GM06990 (cell line): ENCODE measurements at regions not wholly inside any gene's neighbourhood (a gene's known extent, or its start where the extent isn't known, plus 50 kb on each side); places are given as distances from the start of the nearest gene placed in this dataset.

Source experiments
- DNase-seq: peaks from one replicate; pipeline ENCODE4 v3.0.0-alpha.2; 2011; ENCODE audit not compliant: insufficient read length; ENCODE audit errors: extremely low read depth
- H3K27me3 ChIP-seq: replicated peaks from 2 replicates; pipeline ENCODE4 v1.6.0; 2011; ENCODE audit warnings: low read length; ENCODE audit not compliant: control insufficient read depth, insufficient read depth
- H3K36me3 ChIP-seq: 2 replicates; pipeline ENCODE4 v1.5.1; 2011; ENCODE audit warnings: low read length; ENCODE audit not compliant: control insufficient read depth, insufficient read depth
- H3K4me3 ChIP-seq: replicated peaks from 2 replicates; pipeline ENCODE4 v1.5.1; 2011; ENCODE audit warnings: low read depth, mild to moderate bottlenecking, control low read depth, low read length
- CTCF ChIP-seq: IDR thresholded peaks from 2 replicates; pipeline ENCODE4 v1.5.1; 2011; ENCODE audit warnings: low read length, control low read depth, mild to moderate bottlenecking, inconsistent platforms; ENCODE audit not compliant: insufficient read depth, poor library complexity, severe bottlenecking

GRCh38 chr1:115496904-115497527 is 144.8 kb upstream of the VANGL1 start:
- Histone ChIP-seq H3K36me3 (no peaks in the 10 kb centered on the region), H3K4me3 (no peak overlapping the region), H3K27me3 (peaks cover 1% of the 10 kb centered on the region; the same call in 1 of the 2 replicates)
- no peak for DNase-seq
- TF ChIP-seq CTCF: no peak

- no peaks in the 10 kb centered on the region for H3K36me3 ChIP-seq
- DNase-seq: no peak
- peaks cover 1% of the 10 kb centered on the region; the same call in 1 of the 2 replicates for H3K27me3 ChIP-seq
- TF ChIP-seq CTCF: no peak
- H3K4me3 ChIP-seq: no peak overlapping the region
Observed at GRCh38 chr1:115495625-115496024, 146.1 kb upstream of the VANGL1 start.

- DNase-seq: no peak
- no peak overlapping the region for H3K4me3 ChIP-seq
- peaks cover 1% of the 10 kb centered on the region; the same call in 1 of the 2 replicates for H3K27me3 ChIP-seq
- no peak for TF ChIP-seq CTCF
- H3K36me3 ChIP-seq: no peaks in the 10 kb centered on the region
Observed at GRCh38 chr1:115495111-115495510, 146.7 kb upstream of the VANGL1 start.

- no peaks in the 10 kb centered on the region for H3K36me3 ChIP-seq
- peaks cover 1% of the 10 kb centered on the region; the same call in 1 of the 2 replicates for H3K27me3 ChIP-seq
- no peak for TF ChIP-seq CTCF
- DNase-seq: no peak
- H3K4me3 ChIP-seq: no peak overlapping the region
Observed at GRCh38 chr1:115493834-115494233, 147.9 kb upstream of the VANGL1 start.

- Histone ChIP-seq H3K4me3 (no peak overlapping the region), H3K36me3 (no peaks in the 10 kb centered on the region), H3K27me3 (peaks cover 1% of the 10 kb centered on the region; the same call in 1 of the 2 replicates)
- no peak for DNase-seq
- no peak for TF ChIP-seq CTCF
Observed at GRCh38 chr1:115492880-115493279, 148.9 kb upstream of the VANGL1 start.
